Urinary bladder (tissue), 3 donors: ENCODE measurements at regions not wholly inside any gene's neighbourhood (a gene's known extent, or its start where the extent isn't known, plus 50 kb on each side); places are given as distances from the start of the nearest gene placed in this dataset.
"Not testable (repeated sequence)": the region's sequence is repeated elsewhere in the genome, so short reads cannot be mapped to it uniquely, and the experiment has no call there.

Experiments used
- DNase-seq: peaks from one replicate; pipeline ENCODE4 v3.0.0-alpha.2; 2015; ENCODE audit errors: extremely low spot score
- H3K27ac ChIP-seq: one replicate; pipeline ENCODE4 v1.5.1; 2013; ENCODE audit warnings: low read depth, mild to moderate bottlenecking, moderate library complexity
- H3K36me3 ChIP-seq: one replicate; pipeline ENCODE4 v1.6.1; 2013; ENCODE audit warnings: mild to moderate bottlenecking, moderate library complexity; ENCODE audit not compliant: insufficient read depth
- H3K4me1 ChIP-seq: one replicate; pipeline ENCODE4 v1.6.1; 2013; ENCODE audit warnings: mild to moderate bottlenecking, moderate library complexity; ENCODE audit not compliant: insufficient read depth
- H3K4me3 ChIP-seq: one replicate; pipeline ENCODE4 v1.5.1; 2013; ENCODE audit warnings: low read depth, low read length
- WGBS: extraction: QIAGEN DNeasy Blood & Tissue Kit; methylation state at CpG from one replicate; pipeline ENCODE4 v1.1.7; 2013; 5-methylcytosine and 5-hydroxymethylcytosine counted together
- donor health status: healthy with polysubstance abuse.
- donor health status: healthy.

- Histone ChIP-seq H3K4me3 (no peak overlapping the region), H3K36me3 (no peaks in the 10 kb centered on the region), H3K27ac (no peak overlapping the region), H3K4me1 (no peaks in the 10 kb centered on the region)
- WGBS, result 85% methylated on average over 4 of the region's 4 CpGs
- DNase-seq, result no peak
These were observed 1206.5 kb upstream of the FLRT2 start for GRCh38 chr14:84323450-84323849.

- Histone ChIP-seq H3K27ac (no peak overlapping the region), H3K4me3 (no peak overlapping the region), H3K4me1 (no peaks in the 10 kb centered on the region), H3K36me3 (no peaks in the 10 kb centered on the region)
- no peak for DNase-seq
- WGBS, result 39% methylated on average over 4 of the region's 4 CpGs
These were observed 1206.0 kb upstream of the FLRT2 start for GRCh38 chr14:84323978-84324377.

- H3K27ac ChIP-seq, result no peak overlapping the region
- no peaks in the 10 kb centered on the region for H3K36me3 ChIP-seq
- H3K4me1 ChIP-seq, result no peaks in the 10 kb centered on the region
- no peak overlapping the region for H3K4me3 ChIP-seq
- DNase-seq, result no peak
These were observed 1193.5 kb upstream of the FLRT2 start for GRCh38 chr14:84336433-84336832.

- Histone ChIP-seq H3K4me1 (no peaks in the 10 kb centered on the region), H3K36me3 (no peaks in the 10 kb centered on the region), H3K4me3 (no peak overlapping the region), H3K27ac (no peak overlapping the region)
- DNase-seq, result no peak
- WGBS, result 33% methylated on average over 1 of the region's 1 CpG
These were observed 1189.0 kb upstream of the FLRT2 start for GRCh38 chr14:84340938-84341337.

GRCh38 chr14:84341867-84342266 is 1188.1 kb upstream of the FLRT2 start:
- not testable (repeated sequence) for H3K36me3 ChIP-seq, H3K27ac ChIP-seq, H3K4me1 ChIP-seq, DNase-seq, H3K4me3 ChIP-seq
- WGBS, result 96% methylated on average over 3 of the region's 3 CpGs

- Histone ChIP-seq H3K4me3 (no peak overlapping the region), H3K4me1 (no peaks in the 10 kb centered on the region), H3K27ac (no peak overlapping the region), H3K36me3 (no peaks in the 10 kb centered on the region)
- WGBS, result 63% methylated on average over 3 of the region's 3 CpGs
- DNase-seq, result no peak
These were observed 1186.3 kb upstream of the FLRT2 start for GRCh38 chr14:84343656-84344055.

GRCh38 chr14:84351646-84352045 is 1178.3 kb upstream of the FLRT2 start:
- Histone ChIP-seq H3K27ac (no peak overlapping the region), H3K4me1 (no peaks in the 10 kb centered on the region), H3K4me3 (no peak overlapping the region), H3K36me3 (no peaks in the 10 kb centered on the region)
- DNase-seq, result no peak

GRCh38 chr14:84361476-84361875 is 1168.5 kb upstream of the FLRT2 start:
- Histone ChIP-seq H3K36me3 (no peaks in the 10 kb centered on the region), H3K27ac (no peak overlapping the region), H3K4me1 (no peaks in the 10 kb centered on the region), H3K4me3 (no peak overlapping the region)
- WGBS, result 84% methylated on average over 2 of the region's 2 CpGs
- no peak for DNase-seq

GRCh38 chr14:84375235-84375634 is 1154.7 kb upstream of the FLRT2 start:
- Histone ChIP-seq H3K27ac (no peak overlapping the region), H3K4me1 (no peaks in the 10 kb centered on the region), H3K36me3 (no peaks in the 10 kb centered on the region), H3K4me3 (no peak overlapping the region)
- no peak for DNase-seq

GRCh38 chr14:84390010-84390409 is 1139.9 kb upstream of the FLRT2 start:
- H3K36me3 ChIP-seq, result no peaks in the 10 kb centered on the region
- no peak overlapping the region for H3K4me3 ChIP-seq
- no peak overlapping the region for H3K27ac ChIP-seq
- 40% methylated on average over 3 of the region's 3 CpGs for WGBS
- DNase-seq, result no peak
- H3K4me1 ChIP-seq, result no peaks in the 10 kb centered on the region

- H3K27ac ChIP-seq, result no peak overlapping the region
- WGBS, result 84% methylated on average over 3 of the region's 3 CpGs
- DNase-seq, result no peak
These were observed 1132.3 kb upstream of the FLRT2 start for GRCh38 chr14:84397631-84398030.

GRCh38 chr14:84399296-84399910 is 1130.5 kb upstream of the FLRT2 start:
- H3K36me3 ChIP-seq, result no peaks in the 10 kb centered on the region
- DNase-seq, result no peak
- no peaks in the 10 kb centered on the region for H3K4me1 ChIP-seq
- 97% methylated on average over 62 of the region's 62 CpGs for WGBS
- no peak overlapping the region for H3K27ac ChIP-seq
- H3K4me3 ChIP-seq, result no peak overlapping the region

More at GRCh38 chr14:84397631-84398030, 1132.3 kb upstream of the FLRT2 start:
- H3K4me1 ChIP-seq, result no peaks in the 10 kb centered on the region
- H3K36me3 ChIP-seq, result no peaks in the 10 kb centered on the region
- H3K4me3 ChIP-seq, result no peak overlapping the region

- Histone ChIP-seq H3K27ac (no peak overlapping the region), H3K4me3 (no peak overlapping the region), H3K4me1 (no peaks in the 10 kb centered on the region), H3K36me3 (no peaks in the 10 kb centered on the region)
- WGBS, result 78% methylated on average over 3 of the region's 3 CpGs
- DNase-seq, result no peak
These were observed 1128.3 kb upstream of the FLRT2 start for GRCh38 chr14:84401631-84402030.

GRCh38 chr14:84403585-84403984 is 1126.4 kb upstream of the FLRT2 start:
- no peaks in the 10 kb centered on the region for H3K4me1 ChIP-seq
- H3K4me3 ChIP-seq, result no peak overlapping the region
- 81% methylated on average over 2 of the region's 2 CpGs for WGBS
- no peak for DNase-seq
- no peak overlapping the region for H3K27ac ChIP-seq
- H3K36me3 ChIP-seq, result no peaks in the 10 kb centered on the region

- Histone ChIP-seq H3K27ac (no peak overlapping the region), H3K4me3 (no peak overlapping the region), H3K4me1 (no peaks in the 10 kb centered on the region), H3K36me3 (no peaks in the 10 kb centered on the region)
- no peak for DNase-seq
- 96% methylated on average over 3 of the region's 3 CpGs for WGBS
These were observed 1125.7 kb upstream of the FLRT2 start for GRCh38 chr14:84404246-84404645.
